Neuronal stem cell (in vitro differentiated cells): ENCODE measurements at regions not wholly inside any gene's neighbourhood (a gene's known extent, or its start where the extent isn't known, plus 50 kb on each side); places are given as distances from the start of the nearest gene placed in this dataset.

ENCODE experiments used
- DNase-seq: peaks from one replicate; pipeline ENCODE4 v3.0.0-alpha.2; 2013; ENCODE audit warnings: low spot score
- H2AFZ ChIP-seq: one replicate; pipeline ENCODE4 v1.6.1; 2013; ENCODE audit warnings: mild to moderate bottlenecking, low read length, inconsistent platforms
- H2AK5ac ChIP-seq: 2 replicates; pipeline ENCODE4 v1.6.1; 2013; ENCODE audit warnings: low read depth, mild to moderate bottlenecking, inconsistent platforms, low read length, moderate library complexity, mixed read lengths
- H2BK120ac ChIP-seq: 2 replicates; pipeline ENCODE4 v1.6.1; 2013; ENCODE audit warnings: low read depth, mild to moderate bottlenecking, inconsistent platforms, low read length, moderate library complexity, mixed read lengths
- H2BK12ac ChIP-seq: one replicate; pipeline ENCODE4 v1.6.1; 2013; ENCODE audit warnings: low read length, inconsistent platforms
- H2BK15ac ChIP-seq: 2 replicates; pipeline ENCODE4 v1.6.1; 2013; ENCODE audit warnings: mild to moderate bottlenecking, low read length, inconsistent platforms, mixed read lengths
- H2BK5ac ChIP-seq: one replicate; pipeline ENCODE4 v1.6.1; 2013; ENCODE audit warnings: inconsistent platforms, mild to moderate bottlenecking, low read length, moderate library complexity
- H3K14ac ChIP-seq: one replicate; pipeline ENCODE4 v1.6.1; 2013; ENCODE audit warnings: low read length, inconsistent platforms
- H3K18ac ChIP-seq: 2 replicates; pipeline ENCODE4 v1.6.1; 2013; ENCODE audit warnings: low read length, inconsistent platforms
- H3K23ac ChIP-seq: 2 replicates; pipeline ENCODE4 v1.6.1; 2013; ENCODE audit warnings: low read depth, mild to moderate bottlenecking, mixed read lengths, low read length, inconsistent platforms; ENCODE audit not compliant: poor library complexity
- H3K27ac ChIP-seq: replicated peaks from 3 replicates; pipeline ENCODE4 v1.5.1; 2013; ENCODE audit warnings: low read length, inconsistent platforms
- H3K27me3 ChIP-seq, 3 experiments: 2 replicates each; pipeline ENCODE4 v1.6.1; 2013; ENCODE audit warnings: low read length in 3 of 3, mild to moderate bottlenecking in 2 of 3, inconsistent platforms in 1 of 3, low read depth in 1 of 3, mixed read lengths in 1 of 3, moderate library complexity in 1 of 3; ENCODE audit not compliant: control insufficient read depth in 3 of 3, insufficient read depth in 3 of 3
- H3K36me3 ChIP-seq, 2 donors: replicated peaks in 1 of 2; 2 replicates each; pipeline ENCODE4 v1.6.1; 2013; ENCODE audit warnings: low read length in 2 of 2; ENCODE audit not compliant: control insufficient read depth in 2 of 2, insufficient read depth in 2 of 2
- H3K4ac ChIP-seq: 2 replicates; pipeline ENCODE4 v1.6.1; 2013; ENCODE audit warnings: inconsistent platforms, mild to moderate bottlenecking, low read length, moderate library complexity
- H3K4me1 ChIP-seq, 2 donors: 1 replicate in 1 of 2; 2 replicates in 1 of 2; pipeline ENCODE4 v1.6.1; 2013; ENCODE audit warnings: low read length in 2 of 2, low read depth in 1 of 2; ENCODE audit not compliant: control insufficient read depth in 2 of 2, insufficient read depth in 1 of 2
- H3K4me2 ChIP-seq: one replicate; pipeline ENCODE4 v1.6.1; 2013; ENCODE audit warnings: mild to moderate bottlenecking, low read length, inconsistent platforms; ENCODE audit not compliant: insufficient read depth, poor library complexity, severe bottlenecking
- H3K4me3 ChIP-seq, 2 donors: 2 replicates each; pipeline ENCODE4 v1.5.1; 2013; ENCODE audit warnings: low read length in 2 of 2, mild to moderate bottlenecking in 2 of 2, inconsistent platforms in 1 of 2, moderate library complexity in 1 of 2
- H3K79me1 ChIP-seq: one replicate; pipeline ENCODE4 v1.6.1; 2013; ENCODE audit warnings: low read depth, mild to moderate bottlenecking, inconsistent platforms, low read length, moderate library complexity
- H3K9ac ChIP-seq: one replicate; pipeline ENCODE4 v1.6.1; 2013; ENCODE audit warnings: mild to moderate bottlenecking, low read depth, low read length, inconsistent platforms; ENCODE audit not compliant: poor library complexity
- H3K9me3 ChIP-seq, 2 donors: replicated peaks in 1 of 2; 2 replicates each; pipeline versions ENCODE3 to v1.6.1; 2013; ENCODE audit warnings: low read length in 2 of 2, mild to moderate bottlenecking in 2 of 2, inconsistent platforms in 1 of 2, low read depth in 1 of 2, mixed read lengths in 1 of 2, moderate library complexity in 1 of 2; ENCODE audit not compliant: control insufficient read depth in 2 of 2, insufficient read depth in 1 of 2
- H4K8ac ChIP-seq: one replicate; pipeline ENCODE4 v1.6.1; 2013; ENCODE audit warnings: low read depth, mild to moderate bottlenecking, inconsistent platforms, low read length, moderate library complexity
- H4K91ac ChIP-seq: one replicate; pipeline ENCODE4 v1.6.1; 2013; ENCODE audit warnings: low read length, low read depth, mild to moderate bottlenecking, inconsistent platforms; ENCODE audit not compliant: poor library complexity
- WGBS, 2 donors: extraction: QIAGEN DNeasy Blood & Tissue Kit; methylation state at CpG; one replicate each; pipeline ENCODE4 v1.1.7; 2013; ENCODE audit warnings: missing lambda C conversion rate in 2 of 2, mixed read lengths in 1 of 2; ENCODE audit not compliant: insufficient read length in 2 of 2, insufficient replicate concordance in 1 of 2; ENCODE audit errors: extremely low coverage in 2 of 2; 5-methylcytosine and 5-hydroxymethylcytosine counted together

DNA sequence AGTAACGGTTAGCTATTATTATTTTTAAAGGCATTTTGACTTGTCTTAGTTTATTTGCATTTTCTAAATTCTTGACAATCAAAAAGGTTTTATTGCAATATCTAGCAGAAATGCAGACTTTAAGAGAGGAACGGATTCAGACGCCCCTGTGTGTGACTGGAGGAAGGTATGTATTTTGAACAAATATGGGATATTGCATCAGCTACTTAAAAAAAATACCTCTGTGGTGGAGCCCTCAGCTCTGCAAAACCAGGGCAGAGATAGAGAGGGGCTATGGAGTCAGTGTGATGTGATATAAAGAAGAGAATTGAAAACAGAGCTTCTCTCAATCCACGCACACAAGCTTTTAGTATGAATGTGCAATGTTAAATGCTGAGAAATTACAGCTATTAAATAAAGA is 142.4 kb downstream of the ICE1 start:
- Histone ChIP-seq H3K27me3 (no peaks in the 10 kb centered on the region), H2AK5ac (no peak overlapping the region), H4K91ac (no peak overlapping the region), H3K14ac (no peak overlapping the region), H2BK12ac (no peak overlapping the region), H3K18ac (no peak overlapping the region), H2BK15ac (no peak overlapping the region), H3K4me3 (no peak overlapping the region), H3K4me1 (peaks cover 0 to 7% of the 10 kb centered on the region in 2 donors), H3K79me1 (no peaks in the 10 kb centered on the region), H2AFZ (no peak overlapping the region), H4K8ac (no peak overlapping the region), H3K9ac (no peak overlapping the region), H2BK5ac (no peak overlapping the region), H3K23ac (no peak overlapping the region), H3K36me3 (no peaks in the 10 kb centered on the region), H3K4me2 (no peak overlapping the region), H3K4ac (no peak overlapping the region), H3K27ac (no peak overlapping the region), H3K9me3 (no peaks in the 10 kb centered on the region), H2BK120ac (no peak overlapping the region)
- no peak for DNase-seq
- WGBS, 2 donors: no CpG with 5 or more reads among the region's 4 CpGs

DNA sequence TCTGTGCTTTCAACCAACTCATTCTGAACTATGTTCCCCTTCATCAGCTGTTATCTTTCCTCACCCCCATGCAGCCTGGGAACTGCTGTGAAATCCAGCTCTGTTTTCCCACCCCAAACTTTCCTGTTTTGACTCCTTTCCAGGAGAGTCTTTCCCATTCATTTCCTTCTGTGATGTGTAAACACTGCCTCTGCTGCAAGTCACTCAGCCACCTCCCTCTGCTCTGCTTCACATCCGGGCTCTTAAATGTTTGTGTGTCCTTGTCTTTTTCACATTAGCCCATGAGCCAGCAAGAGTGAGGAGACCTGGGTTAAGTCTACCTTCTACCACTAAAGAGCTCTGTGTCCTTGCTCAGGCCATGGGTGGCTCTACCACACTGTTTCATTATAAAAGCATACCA is 137.5 kb downstream of the ICE1 start:
- H2BK15ac ChIP-seq: no peak overlapping the region

DNA sequence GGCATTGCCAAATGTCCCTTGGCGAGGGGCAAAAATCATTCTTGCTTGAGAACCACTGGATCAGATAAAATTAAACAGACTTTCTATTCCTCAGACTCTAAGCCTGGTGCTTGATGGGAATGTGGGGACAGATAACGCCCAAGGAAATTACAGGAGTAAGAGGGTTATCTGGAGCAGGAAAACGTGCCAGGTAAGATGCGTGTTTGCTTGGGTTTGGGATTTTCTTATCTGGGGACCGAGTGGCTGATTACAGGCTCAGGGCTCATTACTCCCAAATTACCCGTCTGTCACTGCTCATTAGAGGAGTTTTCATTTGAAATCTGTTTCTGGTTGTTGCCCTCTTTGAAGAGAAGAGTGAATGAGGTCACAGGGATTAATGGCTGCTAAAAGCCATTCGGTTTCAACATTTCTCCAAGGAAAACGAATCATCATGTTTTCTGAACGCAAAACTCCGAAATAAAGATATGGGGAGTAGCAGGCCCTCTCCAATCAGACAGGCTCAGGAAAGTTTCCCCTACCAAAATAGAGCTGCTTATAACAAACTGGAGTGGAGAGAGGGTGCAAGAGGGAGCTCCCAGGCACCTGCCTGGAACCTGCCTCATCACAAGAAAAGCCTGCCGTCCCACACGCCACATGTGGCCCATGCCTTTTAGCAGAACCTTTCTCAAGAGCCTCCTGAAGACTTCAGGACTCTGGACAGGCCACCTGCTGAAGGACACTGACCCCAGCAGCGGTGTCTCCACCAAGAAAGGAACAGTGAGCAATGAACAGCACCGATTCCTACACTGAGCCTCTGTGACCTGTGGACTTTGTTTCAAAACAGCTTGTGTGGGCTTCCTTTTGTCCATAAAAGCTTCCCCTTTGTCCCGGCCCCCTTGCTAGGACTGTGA is 136.4 kb downstream of the ICE1 start:
- H2AK5ac ChIP-seq: no peak overlapping the region
- no peak overlapping the region for H3K9ac ChIP-seq
- no peak overlapping the region for H2BK120ac ChIP-seq
- no peak overlapping the region for H2BK5ac ChIP-seq
- peaks cover 0 to 2% of the 10 kb centered on the region in 2 donors for H3K9me3 ChIP-seq
- no peaks in the 10 kb centered on the region for H3K36me3 ChIP-seq
- WGBS, 2 donors: no CpG with 5 or more reads among the region's 15 CpGs
- H3K27ac ChIP-seq: no peak overlapping the region
- peak; percentile 27 for DNase-seq
- no peak overlapping the region for H2BK15ac ChIP-seq
- H3K4me2 ChIP-seq: no peak overlapping the region
- no peak overlapping the region for H3K23ac ChIP-seq
- no peak overlapping the region for H2BK12ac ChIP-seq
- H3K4me1 ChIP-seq: peaks cover 0 to 13% of the 10 kb centered on the region in 2 donors
- no peak overlapping the region for H3K18ac ChIP-seq
- no peak overlapping the region for H4K8ac ChIP-seq
- no peaks in the 10 kb centered on the region for H3K79me1 ChIP-seq
- no peaks in the 10 kb centered on the region for H3K27me3 ChIP-seq
- H4K91ac ChIP-seq: no peak overlapping the region
- H3K4me3 ChIP-seq: no peak overlapping the region
- H2AFZ ChIP-seq: no peak overlapping the region
- H3K4ac ChIP-seq: no peak overlapping the region
- no peak overlapping the region for H3K14ac ChIP-seq

More for the DNA sequence above, 137.5 kb downstream of the ICE1 start:
- Histone ChIP-seq H2BK5ac (no peak overlapping the region), H3K79me1 (no peaks in the 10 kb centered on the region), H3K9ac (no peak overlapping the region), H3K36me3 (no peaks in the 10 kb centered on the region), H3K18ac (no peak overlapping the region), H4K8ac (no peak overlapping the region), H3K27me3 (no peaks in the 10 kb centered on the region), H2BK120ac (no peak overlapping the region), H3K27ac (no peak overlapping the region), H3K9me3 (peaks cover 0 to 2% of the 10 kb centered on the region in 2 donors), H3K23ac (no peak overlapping the region), H3K4ac (no peak overlapping the region), H2BK12ac (no peak overlapping the region), H3K4me2 (no peak overlapping the region), H2AK5ac (no peak overlapping the region), H3K14ac (no peak overlapping the region), H2AFZ (no peak overlapping the region), H3K4me1 (peaks cover 0 to 13% of the 10 kb centered on the region in 2 donors), H4K91ac (no peak overlapping the region), H3K4me3 (no peak overlapping the region)
- WGBS, 2 donors: no CpG with 5 or more reads among the region's 1 CpG
- DNase-seq: no peak

DNA sequence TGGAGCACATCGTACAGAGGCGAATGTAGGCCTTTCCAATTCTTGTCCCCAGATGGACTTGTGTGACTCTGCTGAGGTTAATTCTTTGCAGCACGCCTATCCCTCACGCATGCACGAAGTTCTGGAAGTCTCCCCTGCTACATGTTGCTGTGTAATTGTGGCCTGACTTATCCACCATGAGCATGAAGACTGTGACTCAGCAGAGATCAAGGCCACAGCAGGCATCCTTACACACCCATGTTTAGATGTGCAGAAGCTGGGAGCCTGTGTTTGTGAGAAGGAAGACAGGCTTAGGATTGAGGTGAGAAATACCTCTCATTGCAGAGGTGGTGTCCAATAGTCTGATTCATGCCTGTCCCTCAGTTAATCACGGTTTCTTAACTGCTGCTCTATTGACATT is 135.6 kb downstream of the ICE1 start:
- peaks cover 0 to 13% of the 10 kb centered on the region in 2 donors for H3K4me1 ChIP-seq
- H2BK12ac ChIP-seq: no peak overlapping the region
- no peak overlapping the region for H3K18ac ChIP-seq
- no peak overlapping the region for H2BK120ac ChIP-seq
- no peak overlapping the region for H2BK5ac ChIP-seq
- no peaks in the 10 kb centered on the region for H3K27me3 ChIP-seq
- no peak overlapping the region for H3K27ac ChIP-seq
- H3K4me3 ChIP-seq: no peak overlapping the region
- no peak overlapping the region for H3K23ac ChIP-seq
- no peaks in the 10 kb centered on the region for H3K36me3 ChIP-seq
- H4K8ac ChIP-seq: no peak overlapping the region
- no peak overlapping the region for H3K4ac ChIP-seq
- DNase-seq: no peak
- no peak overlapping the region for H2BK15ac ChIP-seq
- no peak overlapping the region for H3K9ac ChIP-seq
- H3K14ac ChIP-seq: no peak overlapping the region
- no peak overlapping the region for H2AFZ ChIP-seq
- no peak overlapping the region for H4K91ac ChIP-seq
- H3K79me1 ChIP-seq: no peaks in the 10 kb centered on the region
- no peak overlapping the region for H2AK5ac ChIP-seq
- no peak overlapping the region for H3K4me2 ChIP-seq
- no CpG with 5 or more reads among the region's 6 CpGs for WGBS, 2 donors
- H3K9me3 ChIP-seq: peaks cover 0 to 2% of the 10 kb centered on the region in 2 donors
